NCI-H2227 (cell line): ENCODE measurements at regions not wholly inside any gene's neighbourhood (a gene's known extent, or its start where the extent isn't known, plus 50 kb on each side); places are given as distances from the start of the nearest gene placed in this dataset.

Source experiments
- DNase-seq: peaks from one replicate; lab custom pipeline; 2025; ENCODE audit not compliant: unreplicated experiment; lab: John Stamatoyannopoulos, UW

- DNase-seq = no peak
Measured at GRCh38 chr14:22007784-22008412, 334.3 kb upstream of the OR4E1 start.

- DNase-seq = no peak
Measured at GRCh38 chr14:22007363-22007762, 333.7 kb upstream of the OR4E1 start.

DNA sequence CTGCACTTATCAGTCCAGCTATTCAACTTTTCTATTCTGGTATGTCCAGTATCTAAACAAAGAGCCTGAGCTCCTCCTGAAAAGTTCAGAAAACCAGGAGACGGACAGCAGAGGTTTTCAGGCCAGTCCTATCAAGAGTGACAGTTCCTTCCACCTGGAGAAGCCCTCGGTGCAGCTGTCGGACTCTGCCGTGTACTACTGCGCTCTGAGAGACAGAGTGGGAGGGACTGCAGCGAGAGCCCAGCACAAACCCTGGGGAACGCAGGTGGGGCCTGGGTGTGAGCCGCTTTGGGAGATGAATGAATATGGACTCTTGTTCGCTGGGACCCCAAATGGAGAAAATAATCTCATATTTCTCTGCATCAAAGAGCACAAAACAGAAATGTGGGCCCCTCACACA, 329.8 kb upstream of the OR4E1 start:
- DNase-seq = no peak

DNA sequence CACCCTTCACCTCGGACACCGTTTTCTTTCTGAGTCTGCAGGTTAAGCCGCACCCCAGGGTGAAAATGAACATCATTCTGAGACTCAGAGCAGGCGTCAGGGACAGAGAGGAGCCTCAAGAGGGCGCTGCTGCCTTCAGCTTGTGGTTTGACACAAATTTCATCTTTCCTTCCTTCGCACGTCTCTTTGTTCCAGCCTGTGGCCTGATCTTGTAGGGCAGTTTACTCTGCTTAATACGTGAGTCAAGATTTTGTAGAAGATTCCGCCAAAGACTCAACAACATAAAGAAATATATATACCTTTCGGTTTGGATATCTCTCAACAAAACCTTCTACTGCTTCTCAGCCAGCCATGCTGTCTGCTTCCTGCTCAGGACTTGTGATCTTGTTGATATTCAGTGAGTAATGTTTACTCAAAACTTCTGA, 329.3 kb upstream of the OR4E1 start:
- no peak for DNase-seq

DNA sequence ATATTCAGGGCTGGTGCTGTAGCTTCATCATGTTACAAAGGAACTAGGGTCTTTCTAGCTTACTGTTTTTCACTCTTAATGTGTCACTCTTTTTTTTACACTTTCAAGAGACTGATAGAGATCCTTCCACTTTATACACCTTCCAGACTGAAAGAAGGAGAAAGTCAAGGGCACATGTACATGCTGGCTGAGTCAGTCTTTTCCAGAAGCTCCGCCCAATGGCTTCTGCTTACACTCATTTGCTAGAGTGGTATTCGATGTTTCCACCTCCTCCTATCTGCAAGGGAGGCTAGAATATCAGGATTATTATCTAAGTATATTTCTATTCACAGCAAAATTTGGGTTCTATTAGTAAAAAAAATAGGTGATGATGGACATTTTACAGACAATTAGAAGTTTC, 325.8 kb upstream of the OR4E1 start:
- DNase-seq = no peak

GRCh38 chr14:21997300-21997699, 323.7 kb upstream of the OR4E1 start:
- no peak for DNase-seq

GRCh38 chr14:21995332-21995731, 321.7 kb upstream of the OR4E1 start:
- no peak for DNase-seq

GRCh38 chr14:21993837-21994236, 320.2 kb upstream of the OR4E1 start:
- no peak for DNase-seq

DNA sequence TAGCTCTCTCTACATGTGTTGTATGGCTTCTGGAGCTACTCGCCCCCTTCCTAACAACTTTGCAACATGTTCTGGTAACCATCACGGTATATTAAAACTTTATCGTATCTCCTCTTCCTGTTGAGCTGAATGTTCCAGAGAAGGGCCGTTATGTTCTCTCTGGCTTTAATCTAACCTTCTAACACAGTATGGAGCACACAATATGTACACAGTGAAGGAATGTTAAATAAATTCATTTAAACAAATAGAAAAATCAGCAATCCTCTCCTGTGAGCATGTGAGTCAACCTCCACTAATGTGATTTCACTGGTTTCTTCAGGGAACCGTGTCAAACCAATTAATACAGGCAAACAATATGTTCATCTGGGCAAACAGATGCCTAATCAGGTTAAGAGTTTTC, 319.5 kb upstream of the OR4E1 start:
- DNase-seq = no peak

- DNase-seq = no peak
Measured at GRCh38 chr14:21991130-21991529, 317.5 kb upstream of the OR4E1 start.

- DNase-seq = no peak
Measured at GRCh38 chr14:21990116-21990515, 316.5 kb upstream of the OR4E1 start.

GRCh38 chr14:21989090-21989489, 315.5 kb upstream of the OR4E1 start:
- peak; percentile 36 for DNase-seq

- DNase-seq = no peak
Measured at GRCh38 chr14:21988413-21988812, 314.8 kb upstream of the OR4E1 start.

- DNase-seq = no peak
Measured at GRCh38 chr14:21987937-21988336, 314.3 kb upstream of the OR4E1 start.

- DNase-seq = no peak
Measured at GRCh38 chr14:21985081-21985480, 311.5 kb upstream of the OR4E1 start.

DNA sequence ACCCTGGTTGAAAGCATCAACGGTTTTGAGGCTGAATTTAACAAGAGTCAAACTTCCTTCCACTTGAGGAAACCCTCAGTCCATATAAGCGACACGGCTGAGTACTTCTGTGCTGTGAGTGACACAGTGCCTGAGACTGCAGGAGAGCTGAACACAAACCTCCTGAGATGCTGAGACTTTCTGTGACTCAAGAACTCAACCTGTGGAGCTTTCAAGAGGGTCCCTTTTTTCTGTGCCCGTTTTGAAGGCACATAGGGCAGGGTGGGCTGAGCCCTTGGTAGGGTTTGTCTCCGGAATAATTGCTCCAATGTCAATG, 305.3 kb upstream of the OR4E1 start:
- no peak for DNase-seq

DNA sequence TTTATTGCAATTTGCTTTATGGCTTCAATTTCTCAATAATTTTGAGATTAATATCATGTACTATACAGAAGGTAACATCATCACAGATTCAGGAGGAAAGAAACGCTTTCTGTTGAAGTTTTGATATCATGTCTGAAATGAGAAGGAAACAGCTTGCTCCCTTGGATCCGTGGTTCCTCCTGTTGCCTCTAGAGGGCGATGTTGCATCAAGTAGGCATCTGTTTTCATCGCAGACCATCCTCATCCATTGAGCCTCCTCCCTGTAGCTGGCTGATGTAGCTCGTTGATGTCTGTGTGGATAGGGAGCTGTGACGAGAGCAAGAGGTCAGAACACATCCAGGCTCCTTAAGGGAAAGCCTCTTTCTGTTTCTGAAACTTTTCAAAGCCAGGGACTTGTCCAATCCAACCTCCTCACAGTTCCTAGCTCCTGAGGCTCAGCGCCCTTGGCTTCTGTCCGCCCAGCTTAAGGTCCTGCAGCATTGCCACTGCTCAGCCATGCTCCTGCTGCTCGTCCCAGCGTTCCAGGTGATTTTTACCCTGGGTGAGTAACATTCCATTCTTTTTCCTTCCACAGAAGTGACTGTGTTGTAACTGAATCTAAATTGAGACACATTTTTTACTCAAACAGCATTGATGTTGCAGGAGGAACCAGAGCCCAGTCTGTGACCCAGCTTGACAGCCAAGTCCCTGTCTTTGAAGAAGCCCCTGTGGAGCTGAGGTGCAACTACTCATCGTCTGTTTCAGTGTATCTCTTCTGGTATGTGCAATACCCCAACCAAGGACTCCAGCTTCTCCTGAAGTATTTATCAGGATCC, 304.8 kb upstream of the OR4E1 start:
- peak; percentile 27 for DNase-seq

- DNase-seq = no peak
Measured at GRCh38 chr14:21974741-21975140, 301.1 kb upstream of the OR4E1 start.

GRCh38 chr14:21965042-21965441, 291.4 kb upstream of the OR4E1 start:
- DNase-seq = no peak

GRCh38 chr14:21964180-21964579, 290.6 kb upstream of the OR4E1 start:
- no peak for DNase-seq

DNA sequence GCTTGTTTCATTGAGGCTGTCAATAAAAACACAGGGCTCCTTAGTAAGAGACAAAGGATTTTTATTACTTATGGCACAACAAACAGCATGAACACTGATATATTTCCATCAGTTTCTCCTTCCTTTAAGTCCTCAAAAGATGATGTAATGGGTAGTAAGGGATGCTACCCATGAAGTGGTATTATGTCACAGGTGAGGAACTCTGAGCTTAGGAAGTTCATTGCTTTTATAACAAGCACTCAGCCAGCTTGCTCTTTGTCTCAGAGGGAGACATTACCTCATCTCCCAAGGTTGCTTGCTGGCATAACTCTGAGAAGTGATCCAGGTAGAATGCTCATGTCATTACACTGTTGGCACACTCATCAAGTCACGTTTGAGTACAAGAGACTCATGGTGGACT, 287.0 kb upstream of the OR4E1 start:
- DNase-seq = no peak

DNA sequence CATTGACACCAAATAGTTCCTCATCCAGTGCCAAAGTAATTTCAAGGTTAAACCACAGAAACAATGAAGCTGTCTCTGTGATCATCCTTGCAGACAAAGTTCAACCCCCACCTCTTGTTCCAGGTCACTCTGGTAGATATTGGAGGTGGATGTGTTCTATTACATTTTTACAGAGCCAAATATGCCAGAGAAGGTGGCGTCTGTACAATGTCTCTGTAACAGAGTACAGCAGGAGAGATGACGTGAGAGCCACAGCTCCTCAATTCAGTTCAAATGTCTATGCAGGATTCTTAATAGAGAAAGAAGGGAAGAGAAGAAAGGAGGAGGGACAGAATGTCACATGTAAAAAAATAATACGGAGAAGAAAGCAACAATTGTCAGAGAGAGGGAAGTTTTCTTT, 268.3 kb upstream of the OR4E1 start:
- no peak for DNase-seq
